ENCODE measurements at regions not wholly inside any gene's neighbourhood (a gene's known extent, or its start where the extent isn't known, plus 50 kb on each side); places are given as distances from the start of the nearest gene placed in this dataset.

DNA sequence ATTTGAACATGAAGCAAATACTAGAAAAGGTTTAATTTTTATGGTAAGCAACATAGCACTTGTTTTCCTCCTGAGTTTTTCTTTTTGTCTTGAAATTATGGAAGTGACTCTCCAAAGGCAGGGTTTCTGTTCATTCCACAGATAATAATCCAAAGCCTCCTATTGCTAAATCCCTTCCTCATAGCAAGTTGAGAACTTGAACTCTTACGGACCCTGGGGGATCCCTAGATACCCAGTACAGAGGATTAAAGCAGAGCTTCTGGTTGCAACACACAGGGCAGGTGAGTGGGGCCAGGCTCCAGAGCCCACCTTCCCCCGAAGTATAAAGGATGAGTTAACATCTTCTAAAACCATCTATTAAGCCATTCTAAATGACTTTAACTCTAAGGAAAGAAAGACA lies 294.1 kb downstream of the RMST start:
- H3K27me3 ChIP-seq (ENCODE audit: insufficient read depth, low read depth, severe bottlenecking): no peaks in the 10 kb centered on the region
- no peaks in the 10 kb centered on the region for H3K9me3 ChIP-seq (ENCODE audit: severe bottlenecking)
- DNase-seq: no peak
- no peaks in the 10 kb centered on the region for H3K36me3 ChIP-seq
- H3K27ac ChIP-seq: no peak overlapping the region
- H3K4me3 ChIP-seq (ENCODE audit: low read depth, low read length): no peak overlapping the region
- TF ChIP-seq, protein P1, sequence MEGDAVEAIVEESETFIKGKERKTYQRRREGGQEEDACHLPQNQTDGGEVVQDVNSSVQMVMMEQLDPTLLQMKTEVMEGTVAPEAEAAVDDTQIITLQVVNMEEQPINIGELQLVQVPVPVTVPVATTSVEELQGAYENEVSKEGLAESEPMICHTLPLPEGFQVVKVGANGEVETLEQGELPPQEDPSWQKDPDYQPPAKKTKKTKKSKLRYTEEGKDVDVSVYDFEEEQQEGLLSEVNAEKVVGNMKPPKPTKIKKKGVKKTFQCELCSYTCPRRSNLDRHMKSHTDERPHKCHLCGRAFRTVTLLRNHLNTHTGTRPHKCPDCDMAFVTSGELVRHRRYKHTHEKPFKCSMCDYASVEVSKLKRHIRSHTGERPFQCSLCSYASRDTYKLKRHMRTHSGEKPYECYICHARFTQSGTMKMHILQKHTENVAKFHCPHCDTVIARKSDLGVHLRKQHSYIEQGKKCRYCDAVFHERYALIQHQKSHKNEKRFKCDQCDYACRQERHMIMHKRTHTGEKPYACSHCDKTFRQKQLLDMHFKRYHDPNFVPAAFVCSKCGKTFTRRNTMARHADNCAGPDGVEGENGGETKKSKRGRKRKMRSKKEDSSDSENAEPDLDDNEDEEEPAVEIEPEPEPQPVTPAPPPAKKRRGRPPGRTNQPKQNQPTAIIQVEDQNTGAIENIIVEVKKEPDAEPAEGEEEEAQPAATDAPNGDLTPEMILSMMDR (IDR thresholded peaks at IDR 0.05; ENCODE audit: low read depth, low read length): no peak

- Histone ChIP-seq H3K4me3 (ENCODE audit: low read depth, low read length) (no peak overlapping the region), H3K9me3 (ENCODE audit: severe bottlenecking) (peaks cover 8% of the 10 kb centered on the region), H3K27ac (no peak overlapping the region), H3K36me3 (no peaks in the 10 kb centered on the region), H3K27me3 (ENCODE audit: insufficient read depth, low read depth, severe bottlenecking) (peaks cover 2% of the 10 kb centered on the region)
- no peak for DNase-seq
- TF ChIP-seq, protein P1 (IDR thresholded peaks at IDR 0.05; ENCODE audit: low read depth, low read length): no peak
Observed at GRCh38 chr12:97757481-97758193, 295.0 kb downstream of the RMST start.

DNA sequence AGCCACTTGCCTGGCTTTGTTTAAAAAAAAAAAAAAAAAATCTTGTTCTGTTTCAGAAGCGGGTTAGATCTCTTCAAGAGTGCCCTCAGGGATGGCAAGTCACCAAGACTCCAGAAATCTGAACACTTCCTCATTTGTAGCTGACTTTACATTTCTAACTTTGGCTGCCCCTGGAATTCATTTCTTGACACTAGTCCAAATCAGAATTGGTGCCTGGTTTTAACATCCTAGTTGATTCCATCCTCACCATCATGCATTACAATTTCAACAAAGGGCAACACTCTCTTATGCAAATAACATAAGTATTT lies 295.5 kb downstream of the RMST start:
- Histone ChIP-seq H3K36me3 (no peaks in the 10 kb centered on the region), H3K9me3 (ENCODE audit: severe bottlenecking) (peaks cover 10% of the 10 kb centered on the region), H3K27me3 (ENCODE audit: insufficient read depth, low read depth, severe bottlenecking) (peaks cover 4% of the 10 kb centered on the region), H3K4me3 (ENCODE audit: low read depth, low read length) (no peak overlapping the region), H3K27ac (no peak overlapping the region)
- TF ChIP-seq, protein P1 (IDR thresholded peaks at IDR 0.05; ENCODE audit: low read depth, low read length): no peak
- no peak for DNase-seq

DNA sequence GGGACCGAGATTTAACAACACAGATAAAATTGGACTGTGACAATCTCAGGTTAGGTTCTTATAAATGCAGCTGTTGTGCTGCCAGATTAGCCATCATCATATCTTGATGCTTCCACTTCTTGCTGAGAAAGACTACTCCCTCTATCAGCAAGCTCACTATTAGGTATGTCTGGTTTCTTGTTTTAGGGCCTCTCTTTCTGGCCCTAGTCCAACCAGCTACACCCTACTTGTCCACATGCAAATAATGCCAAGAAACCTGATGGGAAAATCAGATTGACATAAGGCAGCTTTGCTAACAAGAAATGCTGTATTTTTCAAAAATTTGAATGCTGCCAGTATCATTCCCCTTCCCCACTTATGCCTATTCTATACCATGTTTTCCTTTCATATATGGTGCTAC lies 296.0 kb downstream of the RMST start:
- DNase-seq: no peak
- H3K4me3 ChIP-seq (ENCODE audit: low read depth, low read length): no peak overlapping the region
- TF ChIP-seq, protein P1 (IDR thresholded peaks at IDR 0.05; ENCODE audit: low read depth, low read length): no peak
- peaks cover 7% of the 10 kb centered on the region for H3K27me3 ChIP-seq (ENCODE audit: insufficient read depth, low read depth, severe bottlenecking)
- peaks cover 10% of the 10 kb centered on the region for H3K9me3 ChIP-seq (ENCODE audit: severe bottlenecking)
- H3K27ac ChIP-seq: no peak overlapping the region
- H3K36me3 ChIP-seq: no peaks in the 10 kb centered on the region

GRCh38 chr12:97760601-97761000 lies 298.0 kb downstream of the RMST start:
- Histone ChIP-seq H3K27ac (no peak overlapping the region), H3K9me3 (ENCODE audit: severe bottlenecking) (peaks cover 10% of the 10 kb centered on the region), H3K27me3 (ENCODE audit: insufficient read depth, low read depth, severe bottlenecking) (peaks cover 7% of the 10 kb centered on the region), H3K4me3 (ENCODE audit: low read depth, low read length) (no peak overlapping the region), H3K36me3 (no peaks in the 10 kb centered on the region)
- TF ChIP-seq, protein P1 (IDR thresholded peaks at IDR 0.05; ENCODE audit: low read depth, low read length): no peak
- DNase-seq: no peak

GRCh38 chr12:97763113-97763512 lies 300.5 kb downstream of the RMST start:
- Histone ChIP-seq H3K27me3 (ENCODE audit: insufficient read depth, low read depth, severe bottlenecking) (peaks cover 7% of the 10 kb centered on the region), H3K27ac (no peak overlapping the region), H3K36me3 (no peaks in the 10 kb centered on the region), H3K9me3 (ENCODE audit: severe bottlenecking) (peaks cover 10% of the 10 kb centered on the region), H3K4me3 (ENCODE audit: low read depth, low read length) (no peak overlapping the region)
- TF ChIP-seq, protein P1 (IDR thresholded peaks at IDR 0.05; ENCODE audit: low read depth, low read length): no peak
- DNase-seq: no peak

All from WERI-Rb-1 (cell line).